ENCODE measurements at regions not wholly inside any gene's neighbourhood (a gene's known extent, or its start where the extent isn't known, plus 50 kb on each side); places are given as distances from the start of the nearest gene placed in this dataset.

GRCh38 chr4:27096142-27096824, 235.6 kb downstream of the STIM2 start:
- Mint-ChIP-seq H3K4me1 (ENCODE audit: low read depth, unreplicated experiment) (peaks cover 9% of the 10 kb centered on the region), H3K27me3 (ENCODE audit: low read depth, unreplicated experiment) (peaks cover 9% of the 10 kb centered on the region), H3K36me3 (ENCODE audit: low read depth, unreplicated experiment) (no peaks in the 10 kb centered on the region), H3K4me3 (ENCODE audit: unreplicated experiment) (no peak overlapping the region), H3K9me3 (ENCODE audit: unreplicated experiment) (peaks cover 3% of the 10 kb centered on the region), H3K27ac (ENCODE audit: unreplicated experiment) (no peak overlapping the region)
- Histone ChIP-seq H4K20me1 (ENCODE audit: insufficient read depth, low read length) (no peaks in the 10 kb centered on the region), H3K4me2 (ENCODE audit: low read length) (no peak overlapping the region), H3K9me3 (ENCODE audit: insufficient read depth, low read depth, low read length) (no peaks in the 10 kb centered on the region), H3K27me3 (ENCODE audit: insufficient read depth, low read length) (peaks cover 10% of the 10 kb centered on the region), H3K4me3 (ENCODE audit: insufficient read depth, low read depth, low read length) (no peak overlapping the region), H3K36me3 (ENCODE audit: insufficient read depth, low read length) (no peaks in the 10 kb centered on the region), H3K9ac (ENCODE audit: low read length) (no peak overlapping the region), H2AFZ (ENCODE audit: low read depth, low read length) (no peak overlapping the region), H3K27ac (ENCODE audit: low read depth, low read length) (no peak overlapping the region), H3K79me2 (ENCODE audit: insufficient read depth, low read length) (no peaks in the 10 kb centered on the region), H3K4me1 (ENCODE audit: insufficient read depth, low read length) (no peaks in the 10 kb centered on the region)
- peak; percentile 17 for TF ChIP-seq CTCF (IDR thresholded peaks at IDR 0.05; ENCODE audit: insufficient read depth, low read depth, low read length)
- no peak for TF ChIP-seq EZH2 (IDR thresholded peaks at IDR 0.05; ENCODE audit: insufficient read depth, low read length)
- DNase-seq (ENCODE audit: low read depth) (no peak), FAIRE-seq (no peak)

- no peaks in the 10 kb centered on the region for H3K36me3 Mint-ChIP-seq (ENCODE audit: low read depth, unreplicated experiment)
- Histone ChIP-seq H3K9me3 (ENCODE audit: insufficient read depth, low read depth, low read length) (no peaks in the 10 kb centered on the region), H3K36me3 (ENCODE audit: insufficient read depth, low read length) (no peaks in the 10 kb centered on the region), H3K27ac (ENCODE audit: low read depth, low read length) (no peak overlapping the region), H3K4me3 (ENCODE audit: insufficient read depth, low read depth, low read length) (no peak overlapping the region), H3K27me3 (ENCODE audit: insufficient read depth, low read length) (peaks cover 10% of the 10 kb centered on the region), H4K20me1 (ENCODE audit: insufficient read depth, low read length) (no peaks in the 10 kb centered on the region), H3K9ac (ENCODE audit: low read length) (no peak overlapping the region), H3K4me2 (ENCODE audit: low read length) (no peak overlapping the region), H3K4me1 (ENCODE audit: insufficient read depth, low read length) (no peaks in the 10 kb centered on the region), H3K79me2 (ENCODE audit: insufficient read depth, low read length) (no peaks in the 10 kb centered on the region), H2AFZ (ENCODE audit: low read depth, low read length) (no peak overlapping the region)
- DNase-seq (ENCODE audit: low read depth) (no peak), FAIRE-seq (no peak)
- H3K4me3 Mint-ChIP-seq (ENCODE audit: unreplicated experiment) = no peak overlapping the region
- H3K4me1 Mint-ChIP-seq (ENCODE audit: low read depth, unreplicated experiment) = peaks cover 12% of the 10 kb centered on the region
- H3K27me3 Mint-ChIP-seq (ENCODE audit: low read depth, unreplicated experiment) = peaks cover 4% of the 10 kb centered on the region
- H3K9me3 Mint-ChIP-seq (ENCODE audit: unreplicated experiment) = peaks cover 3% of the 10 kb centered on the region
- TF ChIP-seq CTCF (IDR thresholded peaks at IDR 0.05; ENCODE audit: insufficient read depth, low read depth, low read length) = no peak
- TF ChIP-seq EZH2 (IDR thresholded peaks at IDR 0.05; ENCODE audit: insufficient read depth, low read length) = no peak
- no peak overlapping the region for H3K27ac Mint-ChIP-seq (ENCODE audit: unreplicated experiment)
These were observed 237.4 kb downstream of the STIM2 start for GRCh38 chr4:27098034-27098433.

GRCh38 chr4:27100713-27101112, 240.1 kb downstream of the STIM2 start:
- TF ChIP-seq CTCF (IDR thresholded peaks at IDR 0.05; ENCODE audit: insufficient read depth, low read depth, low read length) = no peak
- no peak for TF ChIP-seq EZH2 (IDR thresholded peaks at IDR 0.05; ENCODE audit: insufficient read depth, low read length)
- no peaks in the 10 kb centered on the region for H3K36me3 Mint-ChIP-seq (ENCODE audit: low read depth, unreplicated experiment)
- DNase-seq (ENCODE audit: low read depth) (no peak), FAIRE-seq (no peak)
- no peak overlapping the region for H3K4me3 Mint-ChIP-seq (ENCODE audit: unreplicated experiment)
- Histone ChIP-seq H3K4me1 (ENCODE audit: insufficient read depth, low read length) (no peaks in the 10 kb centered on the region), H3K27ac (ENCODE audit: low read depth, low read length) (no peak overlapping the region), H3K36me3 (ENCODE audit: insufficient read depth, low read length) (no peaks in the 10 kb centered on the region), H2AFZ (ENCODE audit: low read depth, low read length) (no peak overlapping the region), H3K9me3 (ENCODE audit: insufficient read depth, low read depth, low read length) (no peaks in the 10 kb centered on the region), H3K9ac (ENCODE audit: low read length) (no peak overlapping the region), H3K4me2 (ENCODE audit: low read length) (no peak overlapping the region), H3K4me3 (ENCODE audit: insufficient read depth, low read depth, low read length) (no peak overlapping the region), H3K27me3 (ENCODE audit: insufficient read depth, low read length) (peaks cover 10% of the 10 kb centered on the region), H4K20me1 (ENCODE audit: insufficient read depth, low read length) (no peaks in the 10 kb centered on the region), H3K79me2 (ENCODE audit: insufficient read depth, low read length) (no peaks in the 10 kb centered on the region)
- peaks cover 4% of the 10 kb centered on the region for H3K27me3 Mint-ChIP-seq (ENCODE audit: low read depth, unreplicated experiment)
- peak overlapping the region; percentile 6 for H3K27ac Mint-ChIP-seq (ENCODE audit: unreplicated experiment)
- peaks cover 3% of the 10 kb centered on the region for H3K9me3 Mint-ChIP-seq (ENCODE audit: unreplicated experiment)
- H3K4me1 Mint-ChIP-seq (ENCODE audit: low read depth, unreplicated experiment) = peaks cover 6% of the 10 kb centered on the region

Measured in astrocyte (in vitro differentiated cells and primary cell).